H1 (cell line): ENCODE measurements at regions not wholly inside any gene's neighbourhood (a gene's known extent, or its start where the extent isn't known, plus 50 kb on each side); places are given as distances from the start of the nearest gene placed in this dataset.

ENCODE experiments used
- BCL11A ChIP-seq, 2 experiments: IDR thresholded peaks; one replicate each; pipeline ENCODE4 v1.6.1; 2011; ENCODE audit warnings: low read depth in 2 of 2, low read length in 2 of 2, mild to moderate bottlenecking in 2 of 2
- CHD2 ChIP-seq: IDR thresholded peaks from 2 replicates; pipeline ENCODE4 v1.6.1; 2012; ENCODE audit warnings: low read length, improper control_type of control experiment
- CREB1 ChIP-seq: IDR thresholded peaks from 2 replicates; pipeline ENCODE4 v1.6.1; 2012; ENCODE audit warnings: inconsistent platforms
- CTBP2 ChIP-seq: IDR thresholded peaks from 2 replicates; pipeline ENCODE4 v1.7.0; 2011; ENCODE audit warnings: borderline replicate concordance, mild to moderate bottlenecking, moderate library complexity, mixed read lengths, low read length; ENCODE audit not compliant: insufficient read depth, insufficient read length
- KDM5A ChIP-seq: fragments of 200-600 bp; IDR thresholded peaks from 2 replicates; pipeline ENCODE4 v1.7.1; 2012; ENCODE audit warnings: mild to moderate bottlenecking, low read length, inconsistent platforms, mixed read lengths
- NRF1 ChIP-seq: IDR thresholded peaks from 2 replicates; pipeline ENCODE4 v1.6.1; 2011; ENCODE audit warnings: mild to moderate bottlenecking, low read depth, low read length, improper control_type of control experiment
- SIN3A ChIP-seq, 2 experiments: IDR thresholded peaks in 1 of 2; conservative IDR thresholded peaks in 1 of 2; 2 replicates each; pipeline ENCODE4 v1.6.1; 2011 to 2012; ENCODE audit warnings: low read length in 2 of 2, improper control_type of control experiment in 1 of 2, low read depth in 1 of 2, mild to moderate bottlenecking in 1 of 2
- TEAD4 ChIP-seq: IDR thresholded peaks from 2 replicates; pipeline ENCODE4 v1.6.1; 2012; ENCODE audit warnings: low read depth, low read length, inconsistent platforms, mixed read lengths
- TF ChIP-seq, protein P1 (sequence below): fragments of 300-600 bp; sonication (generic); IDR thresholded peaks from 2 replicates; pipeline ENCODE4 v1.7.1; 2012; ENCODE audit warnings: low read length, moderate library complexity, mild to moderate bottlenecking, inconsistent platforms; ENCODE audit not compliant: insufficient replicate concordance
- TF ChIP-seq, protein P2 (sequence below), 3 experiments: IDR thresholded peaks; 1 replicate in 2 of 3; 2 replicates in 1 of 3; pipeline versions ENCODE4 v1.5.1 to v1.6.1; 2011; ENCODE audit warnings: low read length in 3 of 3, mild to moderate bottlenecking in 3 of 3, inconsistent platforms in 2 of 3, low read depth in 1 of 3, moderate library complexity in 1 of 3; ENCODE audit not compliant: insufficient read depth in 1 of 3; ENCODE audit errors: control extremely low read depth in 1 of 3

DNA sequence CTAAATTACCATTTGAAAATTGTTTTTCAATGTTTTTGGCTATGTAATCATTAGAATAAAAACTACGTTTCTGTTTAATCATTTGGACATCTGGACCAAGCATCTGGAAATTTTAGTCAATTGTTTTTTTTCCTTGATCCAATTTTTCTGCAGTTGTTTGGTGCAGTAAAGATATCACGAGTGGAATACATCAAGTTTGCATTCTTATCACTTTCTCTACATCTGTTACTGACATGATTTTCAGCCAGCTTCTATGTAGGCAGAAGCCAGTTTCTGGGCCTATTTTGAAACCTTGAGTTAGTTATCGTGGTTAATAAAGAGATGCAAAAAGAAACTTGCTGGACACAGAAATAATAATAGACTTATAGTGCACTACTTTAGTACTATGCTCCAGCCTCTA is 277.9 kb upstream of the ADAMTS5 start (continued):
- TF ChIP-seq, protein P1, sequence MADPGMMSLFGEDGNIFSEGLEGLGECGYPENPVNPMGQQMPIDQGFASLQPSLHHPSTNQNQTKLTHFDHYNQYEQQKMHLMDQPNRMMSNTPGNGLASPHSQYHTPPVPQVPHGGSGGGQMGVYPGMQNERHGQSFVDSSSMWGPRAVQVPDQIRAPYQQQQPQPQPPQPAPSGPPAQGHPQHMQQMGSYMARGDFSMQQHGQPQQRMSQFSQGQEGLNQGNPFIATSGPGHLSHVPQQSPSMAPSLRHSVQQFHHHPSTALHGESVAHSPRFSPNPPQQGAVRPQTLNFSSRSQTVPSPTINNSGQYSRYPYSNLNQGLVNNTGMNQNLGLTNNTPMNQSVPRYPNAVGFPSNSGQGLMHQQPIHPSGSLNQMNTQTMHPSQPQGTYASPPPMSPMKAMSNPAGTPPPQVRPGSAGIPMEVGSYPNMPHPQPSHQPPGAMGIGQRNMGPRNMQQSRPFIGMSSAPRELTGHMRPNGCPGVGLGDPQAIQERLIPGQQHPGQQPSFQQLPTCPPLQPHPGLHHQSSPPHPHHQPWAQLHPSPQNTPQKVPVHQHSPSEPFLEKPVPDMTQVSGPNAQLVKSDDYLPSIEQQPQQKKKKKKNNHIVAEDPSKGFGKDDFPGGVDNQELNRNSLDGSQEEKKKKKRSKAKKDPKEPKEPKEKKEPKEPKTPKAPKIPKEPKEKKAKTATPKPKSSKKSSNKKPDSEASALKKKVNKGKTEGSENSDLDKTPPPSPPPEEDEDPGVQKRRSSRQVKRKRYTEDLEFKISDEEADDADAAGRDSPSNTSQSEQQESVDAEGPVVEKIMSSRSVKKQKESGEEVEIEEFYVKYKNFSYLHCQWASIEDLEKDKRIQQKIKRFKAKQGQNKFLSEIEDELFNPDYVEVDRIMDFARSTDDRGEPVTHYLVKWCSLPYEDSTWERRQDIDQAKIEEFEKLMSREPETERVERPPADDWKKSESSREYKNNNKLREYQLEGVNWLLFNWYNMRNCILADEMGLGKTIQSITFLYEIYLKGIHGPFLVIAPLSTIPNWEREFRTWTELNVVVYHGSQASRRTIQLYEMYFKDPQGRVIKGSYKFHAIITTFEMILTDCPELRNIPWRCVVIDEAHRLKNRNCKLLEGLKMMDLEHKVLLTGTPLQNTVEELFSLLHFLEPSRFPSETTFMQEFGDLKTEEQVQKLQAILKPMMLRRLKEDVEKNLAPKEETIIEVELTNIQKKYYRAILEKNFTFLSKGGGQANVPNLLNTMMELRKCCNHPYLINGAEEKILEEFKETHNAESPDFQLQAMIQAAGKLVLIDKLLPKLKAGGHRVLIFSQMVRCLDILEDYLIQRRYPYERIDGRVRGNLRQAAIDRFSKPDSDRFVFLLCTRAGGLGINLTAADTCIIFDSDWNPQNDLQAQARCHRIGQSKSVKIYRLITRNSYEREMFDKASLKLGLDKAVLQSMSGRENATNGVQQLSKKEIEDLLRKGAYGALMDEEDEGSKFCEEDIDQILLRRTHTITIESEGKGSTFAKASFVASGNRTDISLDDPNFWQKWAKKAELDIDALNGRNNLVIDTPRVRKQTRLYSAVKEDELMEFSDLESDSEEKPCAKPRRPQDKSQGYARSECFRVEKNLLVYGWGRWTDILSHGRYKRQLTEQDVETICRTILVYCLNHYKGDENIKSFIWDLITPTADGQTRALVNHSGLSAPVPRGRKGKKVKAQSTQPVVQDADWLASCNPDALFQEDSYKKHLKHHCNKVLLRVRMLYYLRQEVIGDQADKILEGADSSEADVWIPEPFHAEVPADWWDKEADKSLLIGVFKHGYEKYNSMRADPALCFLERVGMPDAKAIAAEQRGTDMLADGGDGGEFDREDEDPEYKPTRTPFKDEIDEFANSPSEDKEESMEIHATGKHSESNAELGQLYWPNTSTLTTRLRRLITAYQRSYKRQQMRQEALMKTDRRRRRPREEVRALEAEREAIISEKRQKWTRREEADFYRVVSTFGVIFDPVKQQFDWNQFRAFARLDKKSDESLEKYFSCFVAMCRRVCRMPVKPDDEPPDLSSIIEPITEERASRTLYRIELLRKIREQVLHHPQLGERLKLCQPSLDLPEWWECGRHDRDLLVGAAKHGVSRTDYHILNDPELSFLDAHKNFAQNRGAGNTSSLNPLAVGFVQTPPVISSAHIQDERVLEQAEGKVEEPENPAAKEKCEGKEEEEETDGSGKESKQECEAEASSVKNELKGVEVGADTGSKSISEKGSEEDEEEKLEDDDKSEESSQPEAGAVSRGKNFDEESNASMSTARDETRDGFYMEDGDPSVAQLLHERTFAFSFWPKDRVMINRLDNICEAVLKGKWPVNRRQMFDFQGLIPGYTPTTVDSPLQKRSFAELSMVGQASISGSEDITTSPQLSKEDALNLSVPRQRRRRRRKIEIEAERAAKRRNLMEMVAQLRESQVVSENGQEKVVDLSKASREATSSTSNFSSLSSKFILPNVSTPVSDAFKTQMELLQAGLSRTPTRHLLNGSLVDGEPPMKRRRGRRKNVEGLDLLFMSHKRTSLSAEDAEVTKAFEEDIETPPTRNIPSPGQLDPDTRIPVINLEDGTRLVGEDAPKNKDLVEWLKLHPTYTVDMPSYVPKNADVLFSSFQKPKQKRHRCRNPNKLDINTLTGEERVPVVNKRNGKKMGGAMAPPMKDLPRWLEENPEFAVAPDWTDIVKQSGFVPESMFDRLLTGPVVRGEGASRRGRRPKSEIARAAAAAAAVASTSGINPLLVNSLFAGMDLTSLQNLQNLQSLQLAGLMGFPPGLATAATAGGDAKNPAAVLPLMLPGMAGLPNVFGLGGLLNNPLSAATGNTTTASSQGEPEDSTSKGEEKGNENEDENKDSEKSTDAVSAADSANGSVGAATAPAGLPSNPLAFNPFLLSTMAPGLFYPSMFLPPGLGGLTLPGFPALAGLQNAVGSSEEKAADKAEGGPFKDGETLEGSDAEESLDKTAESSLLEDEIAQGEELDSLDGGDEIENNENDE: no peak
- no peak for TF ChIP-seq KDM5A
- no peak for TF ChIP-seq CHD2
- TF ChIP-seq, protein P2, sequence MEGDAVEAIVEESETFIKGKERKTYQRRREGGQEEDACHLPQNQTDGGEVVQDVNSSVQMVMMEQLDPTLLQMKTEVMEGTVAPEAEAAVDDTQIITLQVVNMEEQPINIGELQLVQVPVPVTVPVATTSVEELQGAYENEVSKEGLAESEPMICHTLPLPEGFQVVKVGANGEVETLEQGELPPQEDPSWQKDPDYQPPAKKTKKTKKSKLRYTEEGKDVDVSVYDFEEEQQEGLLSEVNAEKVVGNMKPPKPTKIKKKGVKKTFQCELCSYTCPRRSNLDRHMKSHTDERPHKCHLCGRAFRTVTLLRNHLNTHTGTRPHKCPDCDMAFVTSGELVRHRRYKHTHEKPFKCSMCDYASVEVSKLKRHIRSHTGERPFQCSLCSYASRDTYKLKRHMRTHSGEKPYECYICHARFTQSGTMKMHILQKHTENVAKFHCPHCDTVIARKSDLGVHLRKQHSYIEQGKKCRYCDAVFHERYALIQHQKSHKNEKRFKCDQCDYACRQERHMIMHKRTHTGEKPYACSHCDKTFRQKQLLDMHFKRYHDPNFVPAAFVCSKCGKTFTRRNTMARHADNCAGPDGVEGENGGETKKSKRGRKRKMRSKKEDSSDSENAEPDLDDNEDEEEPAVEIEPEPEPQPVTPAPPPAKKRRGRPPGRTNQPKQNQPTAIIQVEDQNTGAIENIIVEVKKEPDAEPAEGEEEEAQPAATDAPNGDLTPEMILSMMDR (IDR thresholded peaks at IDR 0.05; ENCODE audit: control extremely low read depth in 1 of 3, insufficient read depth in 1 of 3, low read depth in 1 of 3, low read length in 3 of 3): no peak
- no peak for TF ChIP-seq CREB1
- no peak for TF ChIP-seq SIN3A (conservative IDR thresholded peaks at IDR 0.05 in 1 of 2, IDR thresholded peaks at IDR 0.05 in 1 of 2; ENCODE audit: low read depth in 1 of 2, low read length in 2 of 2)
- TF ChIP-seq NRF1: no peak
- TF ChIP-seq TEAD4: no peak
- TF ChIP-seq CTBP2: no peak
- no peak for TF ChIP-seq BCL11A (IDR thresholded peaks at IDR 0.05; ENCODE audit: low read depth in 2 of 2, low read length in 2 of 2)
